ENCODE measurements at regions not wholly inside any gene's neighbourhood (a gene's known extent, or its start where the extent isn't known, plus 50 kb on each side); places are given as distances from the start of the nearest gene placed in this dataset.

GRCh38 chr14:100386846-100387245, 63.7 kb downstream of the SLC25A47 start:
- TF ChIP-seq, protein P1, sequence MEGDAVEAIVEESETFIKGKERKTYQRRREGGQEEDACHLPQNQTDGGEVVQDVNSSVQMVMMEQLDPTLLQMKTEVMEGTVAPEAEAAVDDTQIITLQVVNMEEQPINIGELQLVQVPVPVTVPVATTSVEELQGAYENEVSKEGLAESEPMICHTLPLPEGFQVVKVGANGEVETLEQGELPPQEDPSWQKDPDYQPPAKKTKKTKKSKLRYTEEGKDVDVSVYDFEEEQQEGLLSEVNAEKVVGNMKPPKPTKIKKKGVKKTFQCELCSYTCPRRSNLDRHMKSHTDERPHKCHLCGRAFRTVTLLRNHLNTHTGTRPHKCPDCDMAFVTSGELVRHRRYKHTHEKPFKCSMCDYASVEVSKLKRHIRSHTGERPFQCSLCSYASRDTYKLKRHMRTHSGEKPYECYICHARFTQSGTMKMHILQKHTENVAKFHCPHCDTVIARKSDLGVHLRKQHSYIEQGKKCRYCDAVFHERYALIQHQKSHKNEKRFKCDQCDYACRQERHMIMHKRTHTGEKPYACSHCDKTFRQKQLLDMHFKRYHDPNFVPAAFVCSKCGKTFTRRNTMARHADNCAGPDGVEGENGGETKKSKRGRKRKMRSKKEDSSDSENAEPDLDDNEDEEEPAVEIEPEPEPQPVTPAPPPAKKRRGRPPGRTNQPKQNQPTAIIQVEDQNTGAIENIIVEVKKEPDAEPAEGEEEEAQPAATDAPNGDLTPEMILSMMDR (conservative IDR thresholded peaks at IDR 0.05; ENCODE audit: low read depth, low read length) = no peak
- no peak overlapping the region for H3K4me3 ChIP-seq (ENCODE audit: low read depth, low read length)
- DNase-seq (ENCODE audit: low read depth) = no peak

- no peak for DNase-seq (ENCODE audit: low read depth)
- H3K4me3 ChIP-seq (ENCODE audit: low read depth, low read length) = no peak overlapping the region
- TF ChIP-seq, protein P1 (conservative IDR thresholded peaks at IDR 0.05; ENCODE audit: low read depth, low read length) = no peak
Measured at GRCh38 chr14:100387450-100387849, 64.3 kb downstream of the SLC25A47 start.

DNA sequence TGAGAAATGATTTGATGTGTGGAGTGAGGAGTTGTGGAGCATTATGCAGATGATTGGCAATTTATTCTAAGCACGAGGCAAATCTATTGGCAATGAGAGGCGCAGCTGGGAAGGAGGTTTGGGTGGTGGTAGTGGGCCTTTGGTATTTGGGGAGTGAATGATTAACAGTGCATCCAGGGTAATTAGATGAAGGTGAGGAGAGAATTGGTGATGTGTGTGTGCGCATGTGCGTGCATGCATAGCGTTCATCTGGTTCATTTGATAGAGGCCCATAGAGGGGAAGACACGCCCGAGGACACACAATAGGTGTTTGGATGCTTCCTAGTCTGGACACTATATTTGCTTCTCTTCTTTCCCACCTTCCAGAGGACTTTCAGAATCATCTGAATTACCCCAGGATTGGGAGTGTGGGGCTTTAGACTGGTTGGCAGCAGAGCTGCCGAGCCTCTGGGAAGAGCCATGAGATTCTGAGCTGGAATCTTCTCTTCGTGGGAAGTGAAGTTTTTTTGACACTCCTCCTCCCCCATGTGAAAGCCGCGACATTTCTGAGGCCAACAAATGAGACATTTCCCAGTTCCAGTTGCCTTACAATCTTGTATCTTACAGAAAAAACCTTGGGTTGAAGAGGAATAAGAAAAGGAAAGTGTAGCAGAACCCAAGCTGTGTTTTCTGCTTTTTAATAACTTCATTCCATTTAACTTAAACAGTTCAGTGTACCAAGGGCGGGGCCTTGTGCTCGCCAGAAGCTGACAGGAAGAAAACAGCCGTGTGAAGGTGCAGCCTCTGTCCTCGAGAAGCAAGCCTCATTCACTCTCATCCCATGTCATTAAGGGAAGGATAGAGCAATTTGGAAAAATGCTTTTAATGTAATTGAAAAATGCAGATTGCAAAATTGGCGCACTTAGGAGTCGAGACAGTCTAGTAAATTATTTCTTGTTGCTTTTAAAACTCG, 65.2 kb downstream of the SLC25A47 start:
- no peak for DNase-seq (ENCODE audit: low read depth)
- no peak overlapping the region for H3K4me3 ChIP-seq (ENCODE audit: low read depth, low read length)
- TF ChIP-seq, protein P1 (conservative IDR thresholded peaks at IDR 0.05; ENCODE audit: low read depth, low read length) = no peak

DNA sequence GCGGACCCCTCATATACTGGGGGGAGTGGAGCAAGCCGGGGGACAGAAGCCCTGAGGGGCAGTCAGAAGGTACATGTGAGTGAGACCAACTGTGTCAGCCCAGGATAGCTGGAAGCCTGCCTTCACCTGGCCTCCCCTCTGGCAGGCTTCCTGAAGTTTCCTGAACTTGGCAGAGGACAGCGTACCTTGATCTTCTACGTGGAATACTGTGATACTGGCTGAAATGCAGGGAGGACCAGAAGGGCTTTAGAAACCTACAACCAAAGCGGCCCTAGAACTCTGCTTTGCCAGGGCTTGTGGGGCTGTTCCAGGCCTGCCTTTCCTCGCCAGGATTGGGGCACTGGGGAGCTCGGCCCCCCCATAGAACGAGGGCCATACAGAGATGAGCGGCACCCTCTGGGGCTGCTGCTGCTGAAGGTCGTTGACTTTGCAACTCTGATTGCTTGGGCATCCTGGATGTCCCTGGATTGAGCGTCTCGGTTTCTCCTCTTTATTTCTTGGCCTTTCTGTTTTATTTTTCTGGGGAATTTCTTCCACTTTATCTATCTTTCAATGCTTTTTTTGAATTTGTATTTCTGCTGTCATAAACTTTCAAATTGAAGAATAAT, 66.5 kb downstream of the SLC25A47 start:
- TF ChIP-seq, protein P1 (conservative IDR thresholded peaks at IDR 0.05; ENCODE audit: low read depth, low read length) = no peak
- no peak for DNase-seq (ENCODE audit: low read depth)
- no peak overlapping the region for H3K4me3 ChIP-seq (ENCODE audit: low read depth, low read length)

GRCh38 chr14:100391173-100391572, 68.0 kb downstream of the SLC25A47 start:
- H3K4me3 ChIP-seq (ENCODE audit: low read depth, low read length) = no peak overlapping the region
- TF ChIP-seq, protein P1 (conservative IDR thresholded peaks at IDR 0.05; ENCODE audit: low read depth, low read length) = no peak
- DNase-seq (ENCODE audit: low read depth) = no peak

- TF ChIP-seq, protein P1 (conservative IDR thresholded peaks at IDR 0.05; ENCODE audit: low read depth, low read length) = no peak
- H3K4me3 ChIP-seq (ENCODE audit: low read depth, low read length) = no peak overlapping the region
- DNase-seq (ENCODE audit: low read depth) = no peak
Measured at GRCh38 chr14:100391724-100392123, 68.6 kb downstream of the SLC25A47 start.

Data from choroid plexus epithelial cell (primary cell).